RKO (cell line): ENCODE measurements at regions not wholly inside any gene's neighbourhood (a gene's known extent, or its start where the extent isn't known, plus 50 kb on each side); places are given as distances from the start of the nearest gene placed in this dataset.

Experiments used
- DNase-seq: peaks from one replicate; pipeline ENCODE4 v3.0.0-alpha.2; 2016; ENCODE audit warnings: low spot score

GRCh38 chr4:131061734-131062133 lies 1965.8 kb downstream of the C4orf33 start:
- DNase-seq, result no peak

GRCh38 chr4:131063878-131064277 lies 1967.9 kb downstream of the C4orf33 start:
- no peak for DNase-seq

GRCh38 chr4:131081069-131081468 lies 1985.1 kb downstream of the C4orf33 start:
- no peak for DNase-seq

- no peak for DNase-seq
These were observed 1989.0 kb downstream of the C4orf33 start for GRCh38 chr4:131084997-131085396.

GRCh38 chr4:131091896-131092295 lies 1995.9 kb downstream of the C4orf33 start:
- peak; percentile 70 for DNase-seq

GRCh38 chr4:131093303-131093702 lies 1997.4 kb downstream of the C4orf33 start:
- DNase-seq, result peak; percentile 59

- no peak for DNase-seq
These were observed 2003.0 kb downstream of the C4orf33 start for GRCh38 chr4:131098976-131099375.

- DNase-seq, result no peak
These were observed 2017.3 kb downstream of the C4orf33 start for GRCh38 chr4:131113273-131113672.

GRCh38 chr4:131113704-131114103 lies 2017.8 kb downstream of the C4orf33 start:
- no peak for DNase-seq

GRCh38 chr4:131119661-131120060 lies 2023.7 kb downstream of the C4orf33 start:
- DNase-seq, result no peak

GRCh38 chr4:131137196-131137595 lies 2011.9 kb upstream of the PCDH10 start:
- no peak for DNase-seq

GRCh38 chr4:131159261-131159660 lies 1989.8 kb upstream of the PCDH10 start:
- DNase-seq, result no peak

GRCh38 chr4:131192318-131192717 lies 1956.8 kb upstream of the PCDH10 start:
- DNase-seq, result no peak

GRCh38 chr4:131207589-131207988 lies 1941.5 kb upstream of the PCDH10 start:
- DNase-seq, result no peak

- no peak for DNase-seq
These were observed 1900.8 kb upstream of the PCDH10 start for GRCh38 chr4:131248314-131248713.

- no peak for DNase-seq
These were observed 1897.8 kb upstream of the PCDH10 start for GRCh38 chr4:131251321-131251720.

- no peak for DNase-seq
These were observed 1891.9 kb upstream of the PCDH10 start for GRCh38 chr4:131257241-131257640.

- DNase-seq, result no peak
These were observed 1890.7 kb upstream of the PCDH10 start for GRCh38 chr4:131258361-131258760.

- no peak for DNase-seq
These were observed 1860.7 kb upstream of the PCDH10 start for GRCh38 chr4:131288441-131288840.

GRCh38 chr4:131296192-131296591 lies 1852.9 kb upstream of the PCDH10 start:
- DNase-seq, result no peak

- no peak for DNase-seq
These were observed 1847.0 kb upstream of the PCDH10 start for GRCh38 chr4:131302108-131302507.

GRCh38 chr4:131304686-131305085 lies 1844.4 kb upstream of the PCDH10 start:
- peak; percentile 9 for DNase-seq

- DNase-seq, result no peak
These were observed 1839.5 kb upstream of the PCDH10 start for GRCh38 chr4:131309628-131310027.

GRCh38 chr4:131316086-131316485 lies 1833.0 kb upstream of the PCDH10 start:
- DNase-seq, result no peak

GRCh38 chr4:131337936-131338335 lies 1811.2 kb upstream of the PCDH10 start:
- DNase-seq, result no peak
